ENCODE measurements at regions not wholly inside any gene's neighbourhood (a gene's known extent, or its start where the extent isn't known, plus 50 kb on each side); places are given as distances from the start of the nearest gene placed in this dataset.

- ChIA-PET POLR2A (no interaction called here), CTCF (no interaction called here)
- no peaks in the 10 kb centered on the region for H3K4me1 Mint-ChIP-seq (ENCODE audit: low read depth)
- no peak overlapping the region for H3K27ac Mint-ChIP-seq
- no peak for DNase-seq
- H3K4me3 Mint-ChIP-seq: no peak overlapping the region
- peaks cover 7% of the 10 kb centered on the region for H3K9me3 Mint-ChIP-seq (ENCODE audit: insufficient read depth)
- H3K27me3 Mint-ChIP-seq (ENCODE audit: low read depth): no peaks in the 10 kb centered on the region
- ATAC-seq: no peak
- no peaks in the 10 kb centered on the region for H3K36me3 Mint-ChIP-seq (ENCODE audit: low read depth)
Observed at GRCh38 chr7:137097111-137097510, 228.7 kb downstream of the CHRM2 start.

GRCh38 chr7:137096607-137097006, 228.2 kb downstream of the CHRM2 start:
- H3K27me3 Mint-ChIP-seq (ENCODE audit: low read depth): no peaks in the 10 kb centered on the region
- no peak overlapping the region for H3K27ac Mint-ChIP-seq
- ChIA-PET POLR2A (no interaction called here), CTCF (no interaction called here)
- peaks cover 3% of the 10 kb centered on the region for H3K9me3 Mint-ChIP-seq (ENCODE audit: insufficient read depth)
- ATAC-seq (no peak), DNase-seq (no peak)
- H3K4me1 Mint-ChIP-seq (ENCODE audit: low read depth): no peaks in the 10 kb centered on the region
- no peak overlapping the region for H3K4me3 Mint-ChIP-seq
- H3K36me3 Mint-ChIP-seq (ENCODE audit: low read depth): no peaks in the 10 kb centered on the region

GRCh38 chr7:137093198-137093597, 224.7 kb downstream of the CHRM2 start:
- POLR2A ChIA-PET: no interaction called here
- Mint-ChIP-seq H3K4me1 (ENCODE audit: low read depth) (no peaks in the 10 kb centered on the region), H3K27me3 (ENCODE audit: low read depth) (no peaks in the 10 kb centered on the region), H3K27ac (no peak overlapping the region), H3K4me3 (no peak overlapping the region), H3K36me3 (ENCODE audit: low read depth) (no peaks in the 10 kb centered on the region), H3K9me3 (ENCODE audit: insufficient read depth) (peaks cover 3% of the 10 kb centered on the region)
- DNase-seq: no peak
- CTCF ChIA-PET: no interaction called here
- ATAC-seq: no peak

- Mint-ChIP-seq H3K9me3 (ENCODE audit: insufficient read depth) (peaks cover 3% of the 10 kb centered on the region), H3K4me1 (ENCODE audit: low read depth) (no peaks in the 10 kb centered on the region), H3K27ac (no peak overlapping the region), H3K27me3 (ENCODE audit: low read depth) (no peaks in the 10 kb centered on the region), H3K4me3 (no peak overlapping the region), H3K36me3 (ENCODE audit: low read depth) (no peaks in the 10 kb centered on the region)
- ChIA-PET CTCF (no interaction called here), POLR2A (no interaction called here)
- ATAC-seq (no peak), DNase-seq (no peak)
Observed at GRCh38 chr7:137091396-137091795, 222.9 kb downstream of the CHRM2 start.

- H3K4me3 Mint-ChIP-seq: no peak overlapping the region
- ChIA-PET POLR2A (no interaction called here), CTCF (no interaction called here)
- DNase-seq (no peak), ATAC-seq (no peak)
- no peak overlapping the region for H3K27ac Mint-ChIP-seq
- H3K4me1 Mint-ChIP-seq (ENCODE audit: low read depth): no peaks in the 10 kb centered on the region
- no peaks in the 10 kb centered on the region for H3K36me3 Mint-ChIP-seq (ENCODE audit: low read depth)
- no peaks in the 10 kb centered on the region for H3K9me3 Mint-ChIP-seq (ENCODE audit: insufficient read depth)
- no peaks in the 10 kb centered on the region for H3K27me3 Mint-ChIP-seq (ENCODE audit: low read depth)
Observed at GRCh38 chr7:137086896-137087295, 218.4 kb downstream of the CHRM2 start.

GRCh38 chr7:137084607-137085380, 216.3 kb downstream of the CHRM2 start:
- CTCF ChIA-PET: no interaction called here
- ATAC-seq (no peak), DNase-seq (no peak)
- no peak overlapping the region for H3K4me3 Mint-ChIP-seq
- no peaks in the 10 kb centered on the region for H3K27me3 Mint-ChIP-seq (ENCODE audit: low read depth)
- POLR2A ChIA-PET: no interaction called here
- no peak overlapping the region for H3K27ac Mint-ChIP-seq
- H3K4me1 Mint-ChIP-seq (ENCODE audit: low read depth): no peaks in the 10 kb centered on the region
- no peaks in the 10 kb centered on the region for H3K36me3 Mint-ChIP-seq (ENCODE audit: low read depth)
- H3K9me3 Mint-ChIP-seq (ENCODE audit: insufficient read depth): no peaks in the 10 kb centered on the region

- no peaks in the 10 kb centered on the region for H3K27me3 Mint-ChIP-seq (ENCODE audit: low read depth)
- no peak overlapping the region for H3K4me3 Mint-ChIP-seq
- no peaks in the 10 kb centered on the region for H3K9me3 Mint-ChIP-seq (ENCODE audit: insufficient read depth)
- CTCF ChIA-PET: no interaction called here
- ATAC-seq (no peak), DNase-seq (no peak)
- no peak overlapping the region for H3K27ac Mint-ChIP-seq
- H3K36me3 Mint-ChIP-seq (ENCODE audit: low read depth): no peaks in the 10 kb centered on the region
- no peaks in the 10 kb centered on the region for H3K4me1 Mint-ChIP-seq (ENCODE audit: low read depth)
- POLR2A ChIA-PET: no interaction called here
Observed at GRCh38 chr7:137082391-137082790, 213.9 kb downstream of the CHRM2 start.

GRCh38 chr7:137081321-137082093, 213.1 kb downstream of the CHRM2 start:
- H3K9me3 Mint-ChIP-seq (ENCODE audit: insufficient read depth): no peaks in the 10 kb centered on the region
- no peaks in the 10 kb centered on the region for H3K36me3 Mint-ChIP-seq (ENCODE audit: low read depth)
- no peaks in the 10 kb centered on the region for H3K4me1 Mint-ChIP-seq (ENCODE audit: low read depth)
- ATAC-seq: no peak
- DNase-seq: no peak
- no peak overlapping the region for H3K27ac Mint-ChIP-seq
- ChIA-PET POLR2A (no interaction called here), CTCF (no interaction called here)
- H3K27me3 Mint-ChIP-seq (ENCODE audit: low read depth): no peaks in the 10 kb centered on the region
- H3K4me3 Mint-ChIP-seq: no peak overlapping the region

- H3K27ac Mint-ChIP-seq: no peak overlapping the region
- H3K27me3 Mint-ChIP-seq (ENCODE audit: low read depth): no peaks in the 10 kb centered on the region
- no peak overlapping the region for H3K4me3 Mint-ChIP-seq
- H3K9me3 Mint-ChIP-seq (ENCODE audit: insufficient read depth): no peaks in the 10 kb centered on the region
- DNase-seq (no peak), ATAC-seq (no peak)
- ChIA-PET POLR2A (no interaction called here), CTCF (no interaction called here)
- no peaks in the 10 kb centered on the region for H3K4me1 Mint-ChIP-seq (ENCODE audit: low read depth)
- no peaks in the 10 kb centered on the region for H3K36me3 Mint-ChIP-seq (ENCODE audit: low read depth)
Observed at GRCh38 chr7:137080516-137081203, 212.2 kb downstream of the CHRM2 start.

- no peak for ATAC-seq
- DNase-seq: no peak
- Mint-ChIP-seq H3K4me3 (no peak overlapping the region), H3K36me3 (ENCODE audit: low read depth) (no peaks in the 10 kb centered on the region), H3K27me3 (ENCODE audit: low read depth) (no peaks in the 10 kb centered on the region), H3K27ac (no peak overlapping the region), H3K9me3 (ENCODE audit: insufficient read depth) (no peaks in the 10 kb centered on the region), H3K4me1 (ENCODE audit: low read depth) (no peaks in the 10 kb centered on the region)
- ChIA-PET CTCF (no interaction called here), POLR2A (no interaction called here)
Observed at GRCh38 chr7:137078781-137079180, 210.3 kb downstream of the CHRM2 start.

GRCh38 chr7:137074391-137075030, 206.1 kb downstream of the CHRM2 start:
- CTCF ChIA-PET: no interaction called here
- no peak for DNase-seq
- no peak overlapping the region for H3K4me3 Mint-ChIP-seq
- H3K27ac Mint-ChIP-seq: no peak overlapping the region
- ATAC-seq: no peak
- no peaks in the 10 kb centered on the region for H3K9me3 Mint-ChIP-seq (ENCODE audit: insufficient read depth)
- no peaks in the 10 kb centered on the region for H3K4me1 Mint-ChIP-seq (ENCODE audit: low read depth)
- POLR2A ChIA-PET: no interaction called here
- no peaks in the 10 kb centered on the region for H3K27me3 Mint-ChIP-seq (ENCODE audit: low read depth)
- no peaks in the 10 kb centered on the region for H3K36me3 Mint-ChIP-seq (ENCODE audit: low read depth)

Data from activated CD8-positive, alpha-beta T cell treated with anti-CD3 and anti-CD28 coated beads, Interleukin-2, amount 10 ng/mL, durations not matched to agents 7 days and 5 days (primary cell).